BJ (cell line): ENCODE measurements at regions not wholly inside any gene's neighbourhood (a gene's known extent, or its start where the extent isn't known, plus 50 kb on each side); places are given as distances from the start of the nearest gene placed in this dataset.

Experiments
- CTCF ChIA-PET: fragments of 350-600 bp; formaldehyde crosslinking; extraction: SDS; loops from one replicate; lab custom pipeline; 2021; ENCODE audit warnings: antibody characterized with exemption, inconsistent platforms; lab: Yijun Ruan, JAX
- POLR2A ChIA-PET: fragments of 300-600 bp; sonication (Branson Sonifier 250); formaldehyde crosslinking; extraction: SDS; loops from one replicate; lab custom pipeline; 2021; ENCODE audit warnings: antibody characterized with exemption; lab: Charles Lee
- DNase-seq: peaks from one replicate; pipeline ENCODE4 v3.0.0-alpha.2; 2011; ENCODE audit warnings: low read depth
- H3K27me3 ChIP-seq: 2 replicates; pipeline ENCODE4 v1.6.0; 2011; ENCODE audit warnings: low read length; ENCODE audit not compliant: control insufficient read depth, insufficient read depth
- H3K36me3 ChIP-seq: 2 replicates; pipeline ENCODE4 v1.5.1; 2011; ENCODE audit warnings: low read length; ENCODE audit not compliant: control insufficient read depth, insufficient read depth
- H3K4me3 ChIP-seq: 2 replicates; pipeline ENCODE4 v1.5.1; 2011; ENCODE audit warnings: low read depth, mild to moderate bottlenecking, control low read depth, low read length
- TF ChIP-seq, protein P1 (sequence below): IDR thresholded peaks from 2 replicates; pipeline ENCODE4 v1.5.1; 2011; ENCODE audit warnings: low read depth, mild to moderate bottlenecking, control low read depth, inconsistent platforms, low read length, moderate library complexity; ENCODE audit not compliant: insufficient read depth

DNA sequence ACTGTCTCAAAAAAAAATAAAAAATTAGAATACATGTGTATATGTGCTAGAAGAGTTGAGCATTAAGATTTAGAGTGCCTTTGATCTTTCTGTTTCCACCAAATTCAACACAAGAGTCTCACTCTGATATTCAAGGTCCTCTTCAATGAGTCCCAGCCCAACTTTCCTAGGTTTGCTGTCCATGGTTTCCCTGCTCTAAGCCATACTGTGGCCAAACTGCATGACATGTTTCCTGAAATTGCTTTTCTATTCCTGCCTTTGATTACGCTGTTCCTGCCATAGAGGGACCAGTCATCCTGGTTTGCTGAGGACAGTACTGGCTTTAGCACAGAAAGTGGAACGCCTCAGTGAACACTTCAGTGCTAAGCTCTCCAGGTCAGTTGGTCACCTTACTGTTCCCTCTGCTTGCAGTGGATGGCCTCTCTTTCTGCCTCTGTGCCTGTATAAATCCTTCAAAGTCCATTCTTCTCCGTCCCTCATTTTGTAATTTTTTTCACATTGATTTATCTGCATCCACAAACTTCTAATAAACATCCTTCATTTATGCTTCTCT lies 305.9 kb upstream of the PROX1 start:
- no peaks in the 10 kb centered on the region for H3K36me3 ChIP-seq
- H3K27me3 ChIP-seq: no peaks in the 10 kb centered on the region
- TF ChIP-seq, protein P1, sequence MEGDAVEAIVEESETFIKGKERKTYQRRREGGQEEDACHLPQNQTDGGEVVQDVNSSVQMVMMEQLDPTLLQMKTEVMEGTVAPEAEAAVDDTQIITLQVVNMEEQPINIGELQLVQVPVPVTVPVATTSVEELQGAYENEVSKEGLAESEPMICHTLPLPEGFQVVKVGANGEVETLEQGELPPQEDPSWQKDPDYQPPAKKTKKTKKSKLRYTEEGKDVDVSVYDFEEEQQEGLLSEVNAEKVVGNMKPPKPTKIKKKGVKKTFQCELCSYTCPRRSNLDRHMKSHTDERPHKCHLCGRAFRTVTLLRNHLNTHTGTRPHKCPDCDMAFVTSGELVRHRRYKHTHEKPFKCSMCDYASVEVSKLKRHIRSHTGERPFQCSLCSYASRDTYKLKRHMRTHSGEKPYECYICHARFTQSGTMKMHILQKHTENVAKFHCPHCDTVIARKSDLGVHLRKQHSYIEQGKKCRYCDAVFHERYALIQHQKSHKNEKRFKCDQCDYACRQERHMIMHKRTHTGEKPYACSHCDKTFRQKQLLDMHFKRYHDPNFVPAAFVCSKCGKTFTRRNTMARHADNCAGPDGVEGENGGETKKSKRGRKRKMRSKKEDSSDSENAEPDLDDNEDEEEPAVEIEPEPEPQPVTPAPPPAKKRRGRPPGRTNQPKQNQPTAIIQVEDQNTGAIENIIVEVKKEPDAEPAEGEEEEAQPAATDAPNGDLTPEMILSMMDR: no peak
- no peak overlapping the region for H3K4me3 ChIP-seq
- CTCF ChIA-PET: no interaction called here
- POLR2A ChIA-PET: no interaction called here
- no peak for DNase-seq

DNA sequence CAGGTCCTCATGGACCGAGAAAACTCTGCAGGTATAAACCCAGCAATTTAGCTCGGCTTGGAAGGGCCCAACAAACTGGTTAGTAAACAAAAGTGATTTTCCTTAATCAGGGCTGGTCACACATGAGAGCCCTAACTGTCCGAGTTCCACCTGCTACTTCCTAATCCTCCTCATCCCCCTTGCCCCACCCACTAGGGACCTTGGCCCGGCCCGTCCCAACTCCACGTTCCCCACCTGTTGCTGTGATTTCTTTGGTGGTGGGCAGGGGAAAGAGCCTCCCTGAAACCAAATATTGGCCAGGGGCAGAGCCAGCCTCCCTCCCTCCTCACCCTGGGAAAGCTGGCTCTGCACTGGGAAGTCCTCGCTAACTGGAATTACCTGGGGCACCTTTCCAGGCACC lies 304.2 kb upstream of the PROX1 start:
- H3K36me3 ChIP-seq: no peaks in the 10 kb centered on the region
- CTCF ChIA-PET: no interaction called here
- TF ChIP-seq, protein P1: no peak
- H3K27me3 ChIP-seq: no peaks in the 10 kb centered on the region
- H3K4me3 ChIP-seq: no peak overlapping the region
- POLR2A ChIA-PET: no interaction called here
- no peak for DNase-seq

DNA sequence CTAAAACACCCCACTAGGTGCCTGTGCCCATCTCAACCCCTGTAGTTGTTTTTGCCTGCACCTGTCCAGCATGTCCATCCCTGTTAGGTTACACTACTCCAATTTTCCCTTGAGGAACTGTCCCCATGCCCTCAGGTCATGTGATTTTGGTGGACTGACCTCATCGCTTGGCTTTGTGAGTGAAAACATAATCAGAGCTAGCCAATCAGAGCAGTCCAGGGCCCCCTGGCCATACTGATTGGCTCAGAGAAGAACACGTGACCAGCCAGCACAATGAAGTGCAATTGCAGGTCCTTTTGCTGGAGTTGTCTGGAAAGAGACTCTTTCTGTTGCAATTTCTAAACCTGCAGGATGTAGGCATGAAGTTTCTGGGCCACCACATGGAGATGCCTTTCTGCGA lies 303.3 kb upstream of the PROX1 start:
- no peaks in the 10 kb centered on the region for H3K36me3 ChIP-seq
- ChIA-PET CTCF (no interaction called here), POLR2A (no interaction called here)
- no peaks in the 10 kb centered on the region for H3K27me3 ChIP-seq
- no peak for DNase-seq
- TF ChIP-seq, protein P1: no peak
- no peak overlapping the region for H3K4me3 ChIP-seq

DNA sequence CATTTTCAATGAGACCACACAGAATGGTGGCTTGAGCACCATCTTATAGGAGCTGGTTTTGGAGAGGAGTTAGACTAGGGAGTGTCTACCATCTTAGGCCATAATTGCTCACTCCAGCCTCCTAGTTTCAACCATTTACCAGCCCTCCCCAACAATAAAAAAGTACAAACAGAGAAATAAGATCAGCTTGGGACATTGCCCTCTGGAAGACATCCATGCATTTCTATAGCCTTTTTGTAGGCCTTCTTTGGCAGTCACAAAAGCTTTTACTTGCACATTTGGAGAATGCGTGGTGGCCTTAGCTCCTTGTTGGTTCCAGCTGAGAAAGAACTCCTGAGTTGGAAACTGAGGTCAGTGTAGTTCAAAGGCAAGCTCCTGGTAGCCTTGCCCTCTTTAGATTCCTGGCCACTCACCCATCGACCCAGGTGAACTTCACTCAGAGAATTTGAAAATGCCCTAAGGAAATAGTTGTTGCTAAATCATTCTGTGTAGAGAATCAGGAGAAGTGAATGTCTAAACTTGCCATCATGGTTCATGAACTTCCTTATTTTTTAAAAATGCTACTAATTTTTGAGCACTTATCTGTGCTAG lies 301.7 kb upstream of the PROX1 start:
- no peak for DNase-seq
- H3K36me3 ChIP-seq: no peaks in the 10 kb centered on the region
- H3K27me3 ChIP-seq: no peaks in the 10 kb centered on the region
- H3K4me3 ChIP-seq: no peak overlapping the region
- TF ChIP-seq, protein P1: no peak
- ChIA-PET POLR2A (no interaction called here), CTCF (interaction anchor here (0.7 kb wide), 1 partner anchor 186 kb away, joined by 3 read pairs; no protein-coding TSS in a partner anchor)

DNA sequence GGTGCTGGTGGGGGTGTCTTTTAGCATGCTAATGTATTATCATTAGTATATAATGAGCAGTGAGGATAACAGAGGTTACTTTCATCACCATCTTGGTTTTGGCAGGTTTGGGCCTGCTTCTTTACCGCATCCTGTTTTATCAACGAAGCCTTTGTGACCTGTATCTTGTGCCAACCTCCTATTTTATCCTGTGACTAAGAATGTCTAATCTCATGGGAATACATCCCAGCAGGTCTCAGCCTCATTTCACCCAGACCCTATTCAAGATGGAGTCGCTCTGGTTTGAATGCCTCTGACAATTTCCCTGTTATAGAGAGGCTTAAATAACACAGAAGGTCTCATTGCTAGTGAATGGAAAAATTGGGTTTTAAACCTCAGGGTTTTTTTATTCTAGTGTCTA lies 300.8 kb upstream of the PROX1 start:
- CTCF ChIA-PET: no interaction called here
- TF ChIP-seq, protein P1: no peak
- H3K27me3 ChIP-seq: no peaks in the 10 kb centered on the region
- POLR2A ChIA-PET: no interaction called here
- H3K36me3 ChIP-seq: no peaks in the 10 kb centered on the region
- no peak for DNase-seq
- no peak overlapping the region for H3K4me3 ChIP-seq
